Ishikawa (cell line): ENCODE measurements at regions not wholly inside any gene's neighbourhood (a gene's known extent, or its start where the extent isn't known, plus 50 kb on each side); places are given as distances from the start of the nearest gene placed in this dataset.

Experiments used
- CEBPB ChIP-seq: IDR thresholded peaks from 2 replicates; pipeline ENCODE4 v1.6.1; 2012
- CREB1 ChIP-seq: IDR thresholded peaks from 2 replicates; pipeline ENCODE4 v1.6.1; 2012; ENCODE audit warnings: low read depth
- EGR1 ChIP-seq: IDR thresholded peaks from 2 replicates; pipeline ENCODE4 v1.6.1; 2012
- EP300 ChIP-seq: IDR thresholded peaks from 2 replicates; pipeline ENCODE4 v1.6.1; 2012; ENCODE audit warnings: borderline replicate concordance
- FOXM1 ChIP-seq: IDR thresholded peaks from 2 replicates; pipeline ENCODE4 v1.6.1; 2012; ENCODE audit warnings: low read depth, borderline replicate concordance
- MAX ChIP-seq: IDR thresholded peaks from 2 replicates; pipeline ENCODE4 v1.6.1; 2012
- NFIC ChIP-seq: IDR thresholded peaks from 2 replicates; pipeline ENCODE4 v1.6.1; 2012
- RAD21 ChIP-seq: IDR thresholded peaks from 2 replicates; pipeline ENCODE4 v1.6.1; 2012; ENCODE audit warnings: low read depth
- REST ChIP-seq: IDR thresholded peaks from 2 replicates; pipeline ENCODE4 v1.6.1; 2012; ENCODE audit warnings: low read depth, mild to moderate bottlenecking
- TAF1 ChIP-seq: IDR thresholded peaks from 2 replicates; pipeline ENCODE4 v1.6.1; 2012; ENCODE audit warnings: low read depth, mild to moderate bottlenecking
- TCF12 ChIP-seq: IDR thresholded peaks from 2 replicates; pipeline ENCODE4 v1.6.1; 2012; ENCODE audit warnings: low read depth
- YY1 ChIP-seq: IDR thresholded peaks from 2 replicates; pipeline ENCODE4 v1.6.1; 2012; ENCODE audit warnings: low read depth
- ZBTB7A ChIP-seq: IDR thresholded peaks from 2 replicates; pipeline ENCODE4 v1.6.1; 2012; ENCODE audit warnings: low read depth

GRCh38 chrX:78429172-78429571, 101.8 kb upstream of the CYSLTR1 start:
- no peak for TF ChIP-seq REST
- no peak for TF ChIP-seq EP300
- no peak for TF ChIP-seq FOXM1
- TF ChIP-seq TAF1, result no peak
- no peak for TF ChIP-seq RAD21
- TF ChIP-seq MAX, result no peak
- TF ChIP-seq YY1, result no peak
- no peak for TF ChIP-seq TCF12
- no peak for TF ChIP-seq EGR1
- no peak for TF ChIP-seq ZBTB7A
- no peak for TF ChIP-seq CEBPB
- no peak for TF ChIP-seq CREB1
- TF ChIP-seq NFIC, result no peak
